Body of pancreas (tissue), 4 donors: ENCODE measurements at regions not wholly inside any gene's neighbourhood (a gene's known extent, or its start where the extent isn't known, plus 50 kb on each side); places are given as distances from the start of the nearest gene placed in this dataset.

Experiments
- ATAC-seq: fragments of 150-250 bp; one replicate; pipeline ENCODE4 v1.9.1; 2016
- DNase-seq, 4 donors: peaks; one replicate each; pipeline ENCODE4 v3.0.0-alpha.2; 2019
- H3K27ac ChIP-seq, 4 donors: fragments of 200-600 bp; sonication (generic); 1 replicate in 3 of 4; 2 replicates in 1 of 4; pipeline versions ENCODE4 v1.5.1 to v1.6.1; 2016 to 2019; ENCODE audit warnings: mild to moderate bottlenecking in 1 of 4, mixed read lengths in 1 of 4, moderate library complexity in 1 of 4
- H3K27me3 ChIP-seq, 2 donors: fragments of 200-600 bp; sonication (generic); one replicate each; pipeline ENCODE4 v1.6.0; 2016; ENCODE audit warnings: mild to moderate bottlenecking in 1 of 2
- H3K36me3 ChIP-seq, 2 donors: fragments of 200-600 bp; sonication (generic); replicated peaks in 1 of 2; 2 replicates each; pipeline ENCODE4 v1.5.1; 2016; ENCODE audit warnings: low read depth in 2 of 2; ENCODE audit not compliant: insufficient read depth in 1 of 2
- H3K4me1 ChIP-seq: fragments of 200-600 bp; sonication (generic); one replicate; pipeline ENCODE4 v1.6.0; 2016
- H3K4me3 ChIP-seq, 2 donors: fragments of 200-600 bp; sonication (generic); 1 replicate in 1 of 2; 2 replicates in 1 of 2; pipeline ENCODE4 v1.5.1; 2016 to 2019
- H3K9me3 ChIP-seq, 3 donors: fragments of 200-600 bp; sonication (generic); 1 replicate in 2 of 3; 2 replicates in 1 of 3; pipeline ENCODE4 v1.5.1; 2016
- CTCF ChIP-seq, 7 experiments: fragments of 450-650 bp in 4 of 7; fragments of 200-600 bp in 3 of 7; sonication (generic) in 3 of 7; IDR thresholded peaks; one replicate each; pipeline ENCODE4 v1.5.1; 2016 to 2019; ENCODE audit warnings: antibody characterized with exemption in 7 of 7
- POLR2A ChIP-seq, 3 donors: fragments of 450-650 bp; IDR thresholded peaks; one replicate each; pipeline ENCODE4 v1.6.1; 2016; ENCODE audit warnings: antibody characterized with exemption in 3 of 3, mild to moderate bottlenecking in 2 of 3
- WGBS, 2 donors: methylation state at CpG; one replicate each; pipeline ENCODE4 v1.1.5; 2017; 5-methylcytosine and 5-hydroxymethylcytosine counted together
- intact Hi-C: fragments of 100-400 bp; cut with DNase I; formaldehyde crosslinking; loops from one replicate; pipeline ENCODE4 v1.15.1; 2023

- Histone ChIP-seq H3K9me3 (no peaks in the 10 kb centered on the region), H3K27me3 (no peaks in the 10 kb centered on the region), H3K36me3 (no peaks in the 10 kb centered on the region), H3K4me3 (no peak overlapping the region), H3K27ac (no peak overlapping the region), H3K4me1 (peaks cover 47% of the 10 kb centered on the region)
- DNase-seq = no peak
- 72 to 80% methylated on average over 4 of the region's 4 CpGs for WGBS, 2 donors
- no peak for ATAC-seq
- intact Hi-C loops = no loop called here
- no peak for TF ChIP-seq POLR2A (IDR thresholded peaks at IDR 0.05)
- TF ChIP-seq CTCF (IDR thresholded peaks at IDR 0.05) = no peak
These were observed 259.9 kb downstream of the CTH start for GRCh38 chr1:70671006-70671405.

GRCh38 chr1:70672442-70672888 is 261.4 kb downstream of the CTH start:
- Histone ChIP-seq H3K9me3 (no peaks in the 10 kb centered on the region), H3K4me3 (no peak overlapping the region), H3K27ac (no peak overlapping the region), H3K36me3 (no peaks in the 10 kb centered on the region), H3K4me1 (peaks cover 32% of the 10 kb centered on the region), H3K27me3 (no peaks in the 10 kb centered on the region)
- intact Hi-C loops = no loop called here
- ATAC-seq (no peak), DNase-seq (no peak)
- WGBS, 2 donors = 68 to 78% methylated on average over 3 of the region's 3 CpGs
- TF ChIP-seq POLR2A (IDR thresholded peaks at IDR 0.05) = no peak
- no peak for TF ChIP-seq CTCF (IDR thresholded peaks at IDR 0.05)

- no peaks in the 10 kb centered on the region for H3K9me3 ChIP-seq
- WGBS, 2 donors = 51 to 63% methylated on average over 3 of the region's 3 CpGs
- H3K27ac ChIP-seq = peak overlapping the region in 2 of 4 donors; percentile 3 to 15
- H3K36me3 ChIP-seq = no peaks in the 10 kb centered on the region
- H3K4me1 ChIP-seq = peaks cover 10% of the 10 kb centered on the region
- no peak for TF ChIP-seq POLR2A (IDR thresholded peaks at IDR 0.05)
- no peak for TF ChIP-seq CTCF (IDR thresholded peaks at IDR 0.05)
- no peak overlapping the region for H3K4me3 ChIP-seq
- no peak for ATAC-seq
- intact Hi-C loops = no loop called here
- no peak for DNase-seq
- no peaks in the 10 kb centered on the region for H3K27me3 ChIP-seq
These were observed 264.0 kb downstream of the CTH start for GRCh38 chr1:70674941-70675685.

- WGBS, 2 donors = 68 to 71% methylated on average over 5 of the region's 5 CpGs
- no peak for DNase-seq
- no peaks in the 10 kb centered on the region for H3K9me3 ChIP-seq
- no peak overlapping the region for H3K27ac ChIP-seq
- H3K27me3 ChIP-seq = no peaks in the 10 kb centered on the region
- intact Hi-C loops = no loop called here
- TF ChIP-seq POLR2A (IDR thresholded peaks at IDR 0.05) (no peak), CTCF (IDR thresholded peaks at IDR 0.05) (no peak)
- peaks cover 7% of the 10 kb centered on the region for H3K4me1 ChIP-seq
- H3K4me3 ChIP-seq = no peak overlapping the region
- H3K36me3 ChIP-seq = no peaks in the 10 kb centered on the region
- ATAC-seq = no peak
These were observed 264.7 kb downstream of the CTH start for GRCh38 chr1:70675737-70676156.
